K562 (cell line): ENCODE measurements at regions not wholly inside any gene's neighbourhood (a gene's known extent, or its start where the extent isn't known, plus 50 kb on each side); places are given as distances from the start of the nearest gene placed in this dataset.

Source experiments
- ATF7 ChIP-seq: fragments of 450-650 bp; IDR thresholded peaks from 2 replicates; pipeline ENCODE4 v1.7.1; 2014; ENCODE audit warnings: mild to moderate bottlenecking, moderate library complexity
- C11orf30 ChIP-seq: fragments of 450-650 bp; IDR thresholded peaks from 2 replicates; pipeline ENCODE4 v1.6.1; 2016; ENCODE audit warnings: low read depth, mild to moderate bottlenecking
- CBX1 ChIP-seq: sonication (generic); IDR thresholded peaks from 2 replicates; pipeline ENCODE4 v1.6.1; 2016; ENCODE audit warnings: antibody characterized with exemption, low read depth, mild to moderate bottlenecking
- GABPA ChIP-seq: fragments of 200-800 bp; sonication (Bioruptor generic); conservative IDR thresholded peaks from 2 replicates; pipeline ENCODE4 v1.6.1; 2016; ENCODE audit warnings: low read depth, missing genetic modification characterization, missing compliant biosample characterization
- HDAC3 ChIP-seq: fragments of 450-650 bp; IDR thresholded peaks from 2 replicates; pipeline ENCODE4 v1.6.1; 2018; ENCODE audit warnings: borderline replicate concordance, mild to moderate bottlenecking, moderate library complexity; ENCODE audit not compliant: partially characterized antibody
- HMGN3 ChIP-seq: IDR thresholded peaks from 2 replicates; pipeline ENCODE4 v1.6.1; 2011; ENCODE audit warnings: borderline replicate concordance, low read depth, mild to moderate bottlenecking, mixed read lengths, low read length; ENCODE audit not compliant: insufficient read length; ENCODE audit errors: extremely low read depth
- HNRNPH1 ChIP-seq: fragments of 200-400 bp; formaldehyde crosslinking; optimal IDR thresholded peaks from 2 replicates; pipeline ENCODE3; 2017; ENCODE audit warnings: low read depth, mild to moderate bottlenecking, low read length, moderate library complexity
- MYNN ChIP-seq, 2 experiments: sonication (generic); formaldehyde crosslinking in 1 of 2; IDR thresholded peaks; 2 replicates each; pipeline versions ENCODE4 v1.5.0 to v1.6.1; 2016 to 2020; ENCODE audit warnings: antibody characterized with exemption in 1 of 2, missing genetic modification reagents in 1 of 2
- NR2C2 ChIP-seq, 2 experiments: fragments of 200-800 bp in 1 of 2; sonication (Bioruptor generic) in 1 of 2; sonication (generic) in 1 of 2; formaldehyde crosslinking in 1 of 2; IDR thresholded peaks; 2 replicates each; pipeline versions ENCODE4 v1.6.1 to v1.8.0; 2016 to 2022; ENCODE audit warnings: mild to moderate bottlenecking in 1 of 2, missing compliant biosample characterization in 1 of 2, missing genetic modification characterization in 1 of 2, missing genetic modification reagents in 1 of 2
- NR3C1 ChIP-seq: sonication (generic); formaldehyde crosslinking; IDR thresholded peaks from 2 replicates; pipeline ENCODE4 v1.8.1; 2022; ENCODE audit warnings: missing genetic modification reagents
- SETDB1 ChIP-seq: IDR thresholded peaks from one replicate; pipeline ENCODE4 v1.6.1; 2012; ENCODE audit warnings: low read length, control low read depth, inconsistent platforms
- SIN3A ChIP-seq, 2 experiments: fragments of 150-350 bp in 1 of 2; IDR thresholded peaks; 2 replicates each; pipeline ENCODE4 v1.6.1; 2011 to 2016; ENCODE audit warnings: borderline replicate concordance in 2 of 2, low read depth in 2 of 2, low read length in 2 of 2, mild to moderate bottlenecking in 2 of 2, moderate library complexity in 2 of 2; ENCODE audit not compliant: control insufficient read depth in 1 of 2
- SMARCA5 ChIP-seq: fragments of 450-650 bp; IDR thresholded peaks from 2 replicates; pipeline ENCODE4 v1.6.1; 2016
- TFAP4 ChIP-seq: sonication (generic); formaldehyde crosslinking; IDR thresholded peaks from 2 replicates; pipeline ENCODE4 v1.8.0; 2022; ENCODE audit warnings: missing genetic modification reagents, mild to moderate bottlenecking, moderate library complexity, borderline replicate concordance
- TF ChIP-seq, protein P1 (sequence below), 2 experiments: fragments of 450-650 bp in 1 of 2; sonication (generic) in 1 of 2; formaldehyde crosslinking; conservative IDR thresholded peaks; 2 replicates each; pipeline versions ENCODE4 v1.4.0 to v1.8.1; 2020 to 2022; ENCODE audit warnings: mild to moderate bottlenecking in 1 of 2, missing genetic modification reagents in 1 of 2
- TF ChIP-seq, protein P2 (sequence below), 2 experiments: IDR thresholded peaks in 1 of 2; conservative IDR thresholded peaks in 1 of 2; 2 replicates each; pipeline ENCODE4 v1.6.1; 2016; ENCODE audit warnings: low read depth in 2 of 2, mild to moderate bottlenecking in 1 of 2, missing compliant biosample characterization in 1 of 2, missing genetic modification characterization in 1 of 2, moderate library complexity in 1 of 2

- TF ChIP-seq, protein P1, sequence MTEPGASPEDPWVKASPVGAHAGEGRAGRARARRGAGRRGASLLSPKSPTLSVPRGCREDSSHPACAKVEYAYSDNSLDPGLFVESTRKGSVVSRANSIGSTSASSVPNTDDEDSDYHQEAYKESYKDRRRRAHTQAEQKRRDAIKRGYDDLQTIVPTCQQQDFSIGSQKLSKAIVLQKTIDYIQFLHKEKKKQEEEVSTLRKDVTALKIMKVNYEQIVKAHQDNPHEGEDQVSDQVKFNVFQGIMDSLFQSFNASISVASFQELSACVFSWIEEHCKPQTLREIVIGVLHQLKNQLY (CRISPR knock-in tag; conservative IDR thresholded peaks at IDR 0.05), result no peak
- TF ChIP-seq HDAC3 (no peak), CBX1 (no peak; the same call in 1 of the 2 replicates), NR3C1 (CRISPR knock-in tag) (no peak), MYNN (IDR thresholded peaks at IDR 0.05) (peak; percentile 64), MYNN (CRISPR knock-in tag; IDR thresholded peaks at IDR 0.05) (no peak), GABPA (tag) (peak; percentile 50), HNRNPH1 (no peak), NR2C2 (CRISPR knock-in tag; IDR thresholded peaks at IDR 0.05) (no peak), NR2C2 (tag; IDR thresholded peaks at IDR 0.05) (0 out of 2 replicates have a peak, but pooled peaks have one; percentile 5), ATF7 (no peak), HMGN3 (peak; percentile 42), TFAP4 (peak; percentile 74; the same call in 1 of the 2 replicates), C11orf30 (peak; percentile 72), SMARCA5 (peak; percentile 97), SETDB1 (no peak), SIN3A (IDR thresholded peaks at IDR 0.05; ENCODE audit: borderline replicate concordance in 2 of 2, control insufficient read depth in 1 of 2, low read depth in 2 of 2, low read length in 2 of 2) (no peak)
- TF ChIP-seq, protein P2, sequence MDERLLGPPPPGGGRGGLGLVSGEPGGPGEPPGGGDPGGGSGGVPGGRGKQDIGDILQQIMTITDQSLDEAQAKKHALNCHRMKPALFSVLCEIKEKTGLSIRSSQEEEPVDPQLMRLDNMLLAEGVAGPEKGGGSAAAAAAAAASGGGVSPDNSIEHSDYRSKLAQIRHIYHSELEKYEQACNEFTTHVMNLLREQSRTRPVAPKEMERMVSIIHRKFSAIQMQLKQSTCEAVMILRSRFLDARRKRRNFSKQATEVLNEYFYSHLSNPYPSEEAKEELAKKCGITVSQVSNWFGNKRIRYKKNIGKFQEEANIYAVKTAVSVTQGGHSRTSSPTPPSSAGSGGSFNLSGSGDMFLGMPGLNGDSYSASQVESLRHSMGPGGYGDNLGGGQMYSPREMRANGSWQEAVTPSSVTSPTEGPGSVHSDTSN (CRISPR knock-in tag; IDR thresholded peaks at IDR 0.05; ENCODE audit: low read depth), result no peak
- TF ChIP-seq, protein P2 (tag; conservative IDR thresholded peaks at IDR 0.05; ENCODE audit: low read depth), result 0 out of 2 replicates have a peak, but pooled peaks have one; percentile 20
These were observed 132.4 kb downstream of the MN1 start (continued) for GRCh38 chr22:27668828-27669797.
